Amniotic epithelial cell (primary cell): ENCODE measurements at regions not wholly inside any gene's neighbourhood (a gene's known extent, or its start where the extent isn't known, plus 50 kb on each side); places are given as distances from the start of the nearest gene placed in this dataset.
A peak's percentile ranks its signal among the peaks of the same experiment; 100 is the strongest.
"Not testable (repeated sequence)": the region's sequence is repeated elsewhere in the genome, so short reads cannot be mapped to it uniquely, and the experiment has no call there.

Source experiments
- DNase-seq: peaks from one replicate; pipeline ENCODE4 v3.0.0-alpha.2; 2010; ENCODE audit warnings: low read depth

DNA sequence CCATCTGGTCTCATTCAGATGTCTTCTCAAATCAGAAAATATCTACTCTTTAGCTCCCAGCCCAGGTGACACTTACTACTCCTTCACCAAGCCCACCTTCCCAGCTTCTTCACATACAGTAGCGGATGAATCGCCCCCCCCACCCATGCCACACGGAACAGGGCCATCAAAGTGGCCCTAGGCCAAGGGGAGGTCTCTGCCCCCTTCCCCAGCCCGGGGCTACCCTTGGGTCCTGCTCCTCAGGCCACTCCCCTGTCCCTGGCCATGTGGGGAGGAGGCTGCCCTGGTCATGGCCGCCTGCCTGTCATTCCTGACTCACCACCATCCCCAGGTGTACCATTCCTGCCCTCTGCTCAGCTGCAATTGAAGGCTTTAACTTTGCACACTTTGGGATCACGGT, 142.8 kb downstream of the NECTIN1 start:
- DNase-seq: no peak

DNA sequence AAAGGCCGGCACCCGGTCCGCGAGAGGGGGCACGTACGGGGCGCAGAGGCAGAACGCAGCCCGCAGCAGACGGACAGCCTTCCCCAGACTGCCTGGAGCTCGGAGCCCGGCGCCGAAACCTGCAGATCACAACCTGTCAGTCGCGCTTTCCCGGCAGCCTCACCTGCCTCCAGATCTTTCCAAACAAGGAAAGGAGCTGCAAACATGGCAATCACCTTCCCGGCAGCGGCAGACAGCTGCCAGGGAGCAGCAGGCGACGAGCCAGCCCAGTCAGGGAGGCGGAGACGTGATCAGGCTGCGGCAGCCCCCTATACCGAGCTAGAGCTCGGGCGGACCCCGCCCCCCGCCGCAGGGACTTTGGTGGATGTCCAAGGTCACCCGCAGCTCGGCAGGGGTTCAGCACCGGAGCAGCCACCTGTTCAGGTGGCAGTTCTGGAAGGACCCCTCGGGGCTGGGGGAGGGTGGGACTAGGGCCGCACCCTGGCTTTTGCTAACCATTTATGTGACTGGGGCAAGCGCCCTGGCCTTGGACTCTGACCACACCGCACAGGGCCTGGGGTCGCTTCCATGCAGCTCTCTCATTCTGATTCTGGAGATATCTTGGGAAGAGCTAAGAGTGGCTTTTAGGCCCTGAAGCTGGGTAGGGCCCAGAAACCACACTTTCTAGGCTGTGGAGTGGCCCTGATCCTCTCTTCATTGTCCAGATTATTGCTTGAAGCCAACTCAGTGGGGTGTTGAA, 143.8 kb downstream of the NECTIN1 start:
- no peak for DNase-seq

DNA sequence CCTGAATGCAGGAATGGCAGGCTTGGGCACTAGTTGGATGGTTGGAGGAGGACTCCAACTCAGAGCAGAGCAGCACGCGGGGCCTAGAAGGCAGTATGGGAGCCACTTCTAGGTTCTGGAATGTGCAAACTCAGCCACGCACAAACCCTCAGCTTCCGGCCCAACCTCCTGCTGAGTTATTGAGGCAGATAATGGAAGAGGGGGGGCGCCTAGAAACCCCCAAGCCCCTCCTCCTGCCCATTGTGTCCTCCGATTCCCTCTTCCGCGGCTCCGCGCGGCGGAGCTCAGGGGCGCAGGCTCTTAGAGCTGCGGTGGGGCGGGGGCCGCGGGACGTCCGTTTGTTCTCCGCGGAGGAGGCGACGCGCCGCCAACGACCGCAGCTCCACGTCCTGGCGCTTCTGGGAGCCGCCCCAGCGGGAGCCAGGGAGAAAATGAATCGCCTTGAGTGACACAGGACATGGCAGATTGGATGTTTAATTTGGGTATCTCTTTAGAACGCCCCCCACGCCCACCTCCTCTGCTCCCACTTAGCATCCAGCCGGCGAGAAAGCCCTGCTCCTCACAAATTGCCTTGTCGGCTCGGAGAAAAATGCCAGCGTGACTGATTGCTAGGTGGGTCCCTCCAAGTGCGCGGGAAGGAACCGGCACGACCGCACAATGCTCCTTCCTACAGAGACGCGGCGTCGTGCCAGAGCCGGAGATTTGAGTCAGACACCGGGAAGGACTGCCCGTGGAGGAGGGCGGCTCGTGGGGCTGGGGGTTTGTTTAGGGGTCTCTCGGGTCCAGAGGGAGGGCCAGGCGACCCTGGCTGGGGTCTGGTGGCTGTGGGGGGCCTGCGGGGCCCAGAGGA, 144.6 kb downstream of the NECTIN1 start:
- peak; percentile 51 for DNase-seq

DNA sequence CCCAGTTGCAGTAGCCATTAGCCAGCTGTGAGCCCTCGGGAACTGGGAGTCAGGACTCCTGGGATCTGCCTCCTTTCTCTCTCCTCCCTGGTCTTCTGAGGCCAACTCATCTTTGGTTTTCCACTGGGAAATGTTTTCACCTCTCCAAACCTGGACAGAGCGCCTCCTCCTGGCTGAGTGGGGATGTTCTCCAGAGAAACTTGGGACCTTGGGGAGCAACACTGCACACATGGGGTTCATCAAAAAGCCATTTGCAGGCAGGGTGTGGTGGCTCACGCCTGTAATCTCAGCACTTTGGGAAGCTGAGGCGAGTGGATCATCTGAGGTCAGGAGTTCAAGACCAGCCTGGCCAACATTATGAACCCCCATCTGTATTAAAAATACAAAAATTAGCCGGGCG, 145.4 kb downstream of the NECTIN1 start:
- no peak for DNase-seq

DNA sequence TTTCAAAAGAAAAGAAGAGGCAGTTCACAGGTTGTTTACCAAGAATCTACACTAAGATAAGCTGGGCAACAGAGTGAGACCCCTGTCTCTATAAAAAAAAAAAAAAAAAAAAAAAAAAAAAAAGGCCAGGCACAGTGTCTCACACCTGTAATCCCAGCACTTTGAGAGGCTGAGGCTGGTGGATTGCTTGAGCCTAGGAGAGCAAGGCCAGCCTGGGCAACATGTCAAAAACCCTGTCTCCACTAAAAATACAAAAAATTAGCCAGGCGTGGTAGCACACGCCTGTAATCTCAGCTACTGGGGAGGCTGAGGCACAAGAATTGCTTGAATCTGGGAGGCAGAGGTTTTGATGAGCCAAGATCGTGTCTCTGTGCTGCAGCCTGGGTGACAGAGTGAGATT, 147.6 kb downstream of the NECTIN1 start:
- not testable (repeated sequence) for DNase-seq

DNA sequence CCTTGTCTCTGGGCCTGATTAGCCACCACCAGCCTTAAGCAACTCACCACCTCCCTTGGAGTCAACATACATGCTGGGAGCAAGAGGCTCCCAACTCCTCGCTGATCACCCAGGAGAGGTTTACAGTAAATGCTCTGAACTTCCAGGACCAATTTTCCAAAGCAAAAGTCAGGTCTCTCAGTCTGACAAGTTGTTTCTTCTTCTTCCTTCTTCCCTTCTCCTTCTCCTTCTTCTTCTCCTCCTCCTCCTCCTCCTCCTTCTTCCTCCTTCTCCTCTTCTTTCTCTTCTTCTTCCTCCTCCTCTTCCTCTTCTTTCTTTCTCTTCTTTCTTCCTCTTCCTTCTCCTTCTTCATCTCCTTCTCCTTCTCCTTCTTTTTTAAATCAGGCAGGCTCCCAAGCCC, 148.2 kb downstream of the NECTIN1 start:
- DNase-seq: no peak

DNA sequence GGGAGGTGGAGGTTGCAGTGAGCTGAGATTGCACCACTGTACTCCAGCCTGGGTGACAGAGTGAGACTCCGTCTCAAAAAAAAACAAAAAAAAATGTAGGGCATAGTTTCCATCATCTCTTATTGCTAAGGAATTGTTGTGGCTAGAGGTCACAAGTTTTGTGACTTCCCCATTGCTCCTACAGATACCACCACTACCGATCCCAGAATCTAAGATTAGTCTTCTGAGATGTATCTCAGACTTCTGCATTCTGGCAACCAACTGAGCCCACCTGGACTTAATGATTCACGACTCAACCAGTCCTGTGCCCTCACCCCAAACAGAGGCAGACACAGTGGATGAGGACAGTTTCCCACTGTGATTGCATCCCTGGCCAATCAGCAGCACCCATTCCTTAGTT, 148.9 kb downstream of the NECTIN1 start:
- DNase-seq: no peak

DNA sequence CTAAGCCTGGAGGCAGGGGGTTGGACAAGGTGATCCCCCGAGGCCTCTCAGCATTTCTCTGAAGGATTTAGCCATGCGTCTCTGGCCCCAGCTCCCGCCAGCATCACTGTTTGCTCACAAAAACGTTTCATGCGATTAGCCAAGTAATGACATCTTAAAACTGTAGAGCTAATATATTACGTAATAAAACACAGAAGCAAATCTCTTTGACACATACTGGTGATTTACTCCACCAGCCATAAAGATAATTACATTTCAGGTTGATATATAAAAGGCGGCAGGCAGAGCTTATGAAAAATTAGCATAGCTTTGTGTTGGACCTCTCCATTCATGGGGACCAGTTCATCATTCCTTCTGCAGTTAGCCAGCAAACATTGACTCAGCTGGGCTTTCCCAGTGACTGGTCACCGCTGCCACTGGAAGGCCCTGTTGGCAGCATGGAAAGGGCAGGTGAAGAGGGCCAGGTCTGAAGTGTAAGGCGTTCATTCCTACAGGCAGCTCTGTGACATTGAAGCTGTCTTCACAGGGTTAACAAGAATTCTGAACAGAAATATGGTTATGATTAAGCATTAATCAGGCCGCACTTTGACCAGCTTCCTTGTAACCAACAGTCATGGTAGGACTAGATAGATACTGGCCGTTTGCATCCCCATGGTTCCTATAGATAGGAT, 150.3 kb downstream of the NECTIN1 start:
- no peak for DNase-seq

DNA sequence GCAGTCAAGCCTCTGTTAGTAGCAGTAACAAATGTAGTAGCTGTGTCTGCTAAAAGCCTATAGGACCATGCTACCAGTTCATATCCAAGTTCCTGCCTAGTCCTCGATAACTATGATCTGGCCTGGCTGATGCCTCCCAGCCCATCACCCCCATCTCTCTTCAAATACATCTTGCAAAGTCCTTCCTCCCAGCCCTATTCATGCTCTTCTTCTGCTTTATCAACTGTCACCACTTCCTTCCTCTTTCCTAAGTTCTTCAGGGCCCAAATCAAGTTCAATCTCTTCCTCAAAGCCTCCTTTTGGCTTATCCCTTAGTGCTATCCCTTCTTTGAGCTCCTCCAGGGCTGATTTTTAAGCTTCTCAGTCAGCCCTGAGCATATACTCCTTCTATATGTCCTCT, 150.9 kb upstream of the THY1 start:
- no peak for DNase-seq

DNA sequence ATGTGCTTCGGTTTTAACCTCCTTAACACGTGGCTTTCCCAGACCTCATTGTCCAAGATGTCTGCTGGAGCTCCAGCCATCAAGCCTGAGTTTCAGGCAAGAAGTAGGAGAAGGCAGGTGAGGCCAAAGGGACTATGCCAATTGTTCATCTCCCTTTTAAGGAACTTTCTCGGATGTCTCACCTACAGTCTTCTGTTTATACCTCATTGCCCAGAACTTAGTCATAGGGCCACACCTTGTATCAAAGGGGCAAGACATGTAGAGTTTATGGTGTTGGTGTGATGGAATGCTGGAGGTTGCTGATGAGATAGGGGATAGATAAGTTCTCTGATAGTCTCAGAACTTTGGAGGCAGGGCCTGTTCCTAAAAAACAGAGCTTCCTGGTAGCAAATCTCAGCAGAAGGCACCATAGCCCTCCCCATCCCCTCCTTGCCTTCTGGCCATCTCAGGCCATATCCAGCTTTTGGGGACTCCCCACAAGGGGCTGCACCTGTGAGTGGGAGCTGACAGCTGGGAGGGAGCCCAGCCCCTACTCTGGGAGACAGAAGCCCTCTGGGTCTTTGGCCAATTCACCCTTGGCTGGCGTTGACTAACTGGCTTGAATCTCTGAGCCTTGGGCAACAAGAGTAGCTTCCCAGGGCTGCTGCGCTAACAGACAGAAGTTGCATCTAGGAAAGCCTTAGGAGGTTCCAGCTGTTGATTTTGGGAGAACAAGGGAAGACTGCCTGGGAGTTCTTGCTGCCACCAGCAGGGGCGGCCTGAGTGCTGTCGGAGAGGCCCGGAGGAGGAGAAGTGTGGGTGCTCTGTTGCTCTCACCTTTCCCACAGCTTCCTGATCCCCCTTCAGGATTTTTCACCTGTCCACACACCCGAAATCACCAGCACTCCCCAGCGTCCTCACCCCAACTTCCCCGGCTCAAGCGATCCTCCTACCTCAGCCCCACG, 149.8 kb upstream of the THY1 start:
- no peak for DNase-seq

DNA sequence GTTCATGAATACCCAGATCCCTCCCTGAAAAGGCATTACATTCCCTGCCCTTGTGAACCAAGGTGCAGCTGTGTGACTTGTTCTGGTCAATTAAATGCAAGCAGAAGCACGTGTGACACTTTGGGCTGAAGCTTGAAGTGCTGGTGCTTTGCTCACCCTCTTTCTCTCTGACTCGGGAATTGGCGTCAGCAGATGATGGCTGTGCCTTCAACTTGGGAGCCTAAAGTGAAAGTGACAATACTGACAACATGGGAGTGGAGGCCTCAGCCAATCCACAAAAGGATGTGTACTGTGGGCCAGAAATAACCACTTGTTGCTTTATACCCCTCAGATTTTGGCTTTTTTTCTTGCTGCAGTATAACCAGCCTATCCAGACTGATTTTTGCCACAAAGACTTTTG, 148.3 kb upstream of the THY1 start:
- DNase-seq: no peak

DNA sequence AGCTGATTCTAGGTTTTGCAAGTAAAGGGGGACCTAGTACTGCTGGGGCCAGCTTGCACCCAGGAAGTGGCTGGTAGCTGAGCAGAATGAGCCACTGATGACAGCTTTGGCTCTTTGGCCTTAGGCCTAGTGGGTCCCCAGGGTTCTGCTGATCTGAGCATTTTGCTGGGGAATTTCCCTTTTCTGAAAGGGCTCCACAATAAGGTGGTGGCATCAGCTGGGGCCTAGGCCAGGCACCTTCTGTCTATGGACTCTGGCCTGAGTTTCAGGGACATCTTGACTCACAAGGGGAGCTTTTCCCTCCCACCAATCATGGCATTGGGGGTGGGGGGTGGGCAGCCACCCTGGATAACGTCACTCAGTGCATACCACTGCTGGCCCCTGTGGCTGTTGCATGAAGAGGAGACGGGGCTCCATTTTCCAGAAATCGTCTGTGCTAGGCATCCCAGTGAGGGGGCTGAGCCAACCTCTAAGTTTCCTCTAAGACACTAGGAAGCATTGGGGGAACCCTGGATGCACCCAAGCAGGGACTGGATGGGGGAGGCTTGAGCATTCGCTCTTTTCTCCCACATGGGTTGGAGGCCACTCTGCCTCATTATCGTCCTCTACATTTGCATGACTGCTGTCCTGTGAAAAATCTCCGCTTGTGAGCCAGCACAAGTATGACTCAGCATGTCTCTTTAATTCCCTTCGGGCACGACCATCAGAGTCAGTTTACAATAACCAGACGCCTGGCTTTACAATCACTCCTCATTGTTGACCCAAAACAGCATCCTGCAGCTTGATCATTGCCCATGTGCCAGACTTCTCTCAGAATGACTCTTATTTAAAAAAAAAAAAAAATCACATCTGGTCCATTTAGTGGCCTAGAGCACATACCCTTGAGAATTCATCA, 145.0 kb upstream of the THY1 start:
- peak; percentile 78 for DNase-seq

DNA sequence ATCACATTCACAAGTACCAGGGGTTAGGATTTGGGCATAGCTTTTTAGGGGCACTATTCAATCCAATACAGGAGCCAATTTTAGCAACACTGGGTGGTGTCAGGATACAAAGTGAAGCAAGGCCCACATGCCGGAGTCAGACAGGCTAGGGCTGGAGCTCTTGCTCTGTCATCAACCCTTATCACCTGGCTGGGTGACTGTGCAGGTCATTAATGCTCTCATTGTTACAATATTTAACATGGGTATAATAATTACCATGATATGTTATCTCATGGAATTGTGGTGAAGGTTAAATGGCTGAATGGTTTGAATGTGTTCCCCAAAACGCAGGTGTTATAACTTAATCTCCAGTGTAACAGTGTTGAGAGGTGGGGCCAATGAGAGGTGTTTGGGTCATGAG, 143.3 kb upstream of the THY1 start:
- no peak for DNase-seq

DNA sequence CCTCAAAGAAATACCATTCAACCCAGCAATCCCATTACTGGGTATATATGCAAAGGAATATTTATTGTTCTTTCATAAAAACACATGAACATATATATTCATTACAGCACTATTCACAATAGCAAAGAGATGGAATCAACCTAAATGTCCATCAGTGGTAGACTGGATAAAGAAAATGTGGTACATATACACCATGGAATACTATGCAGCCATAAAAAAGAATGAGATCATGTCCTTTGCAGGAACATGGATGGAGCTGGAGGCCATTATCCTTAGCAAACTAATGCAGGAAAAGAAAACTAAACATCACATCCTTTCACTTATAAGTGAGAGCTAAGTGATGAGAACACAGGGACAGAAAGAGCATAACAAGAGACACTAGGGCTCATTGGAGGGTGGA, 142.7 kb upstream of the THY1 start:
- DNase-seq: not testable (repeated sequence)

DNA sequence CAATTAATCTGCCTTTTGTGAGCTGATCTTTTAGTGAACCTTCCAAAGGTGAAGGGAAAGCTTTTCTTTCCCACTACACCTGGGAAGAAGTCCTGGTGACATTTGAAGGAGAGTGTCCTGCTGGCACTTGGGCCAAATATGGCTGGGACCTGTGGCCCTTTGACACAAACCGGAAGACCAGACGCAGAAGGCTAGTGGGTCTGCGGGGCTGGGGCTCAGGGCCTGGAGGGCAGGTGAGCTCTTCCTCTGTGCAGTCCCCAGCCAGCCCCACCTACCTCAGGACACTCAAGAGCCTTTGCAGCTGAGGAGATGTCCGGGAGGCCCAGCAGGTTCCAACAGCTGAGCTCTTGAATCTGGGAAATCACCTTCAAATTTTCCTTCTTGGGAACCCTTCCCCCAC, 138.0 kb upstream of the THY1 start:
- no peak for DNase-seq

DNA sequence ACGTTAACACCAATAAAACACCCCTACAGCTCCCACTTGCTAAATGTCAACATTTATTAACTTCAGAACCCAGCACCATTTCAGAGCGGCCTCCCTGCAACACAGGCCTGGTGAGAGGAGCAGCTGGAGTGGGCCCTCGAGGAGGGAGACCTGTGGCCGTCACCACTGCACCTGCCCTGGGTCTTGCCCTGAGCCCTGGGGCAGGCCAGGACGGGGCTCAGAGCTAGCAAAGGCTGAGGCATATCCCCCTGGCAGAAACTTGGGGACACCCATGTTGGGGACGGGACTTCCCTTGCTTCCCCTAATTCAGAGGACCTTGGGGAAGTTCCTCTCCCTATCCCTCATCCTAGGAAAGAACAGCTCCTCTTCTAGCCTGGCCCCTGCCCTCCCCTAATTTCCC, 137.3 kb upstream of the THY1 start:
- no peak for DNase-seq

DNA sequence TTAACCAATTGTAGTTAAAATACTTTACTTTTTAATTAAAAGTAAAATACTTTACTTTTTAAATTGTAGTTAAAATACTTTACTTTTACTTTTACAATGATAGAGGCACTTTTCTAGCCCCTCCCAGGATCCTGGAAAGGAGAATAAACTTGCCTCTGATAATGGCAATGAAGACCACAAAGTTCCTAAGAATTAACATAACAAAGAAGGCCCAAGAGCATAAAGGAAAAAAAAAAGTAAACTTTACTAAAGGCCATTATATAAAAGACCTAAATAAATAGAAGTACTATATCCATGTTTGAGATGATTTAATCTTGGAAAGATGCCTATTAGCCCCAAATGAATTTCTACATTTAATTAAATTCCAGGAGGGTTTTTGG, 129.1 kb upstream of the THY1 start:
- DNase-seq: no peak

DNA sequence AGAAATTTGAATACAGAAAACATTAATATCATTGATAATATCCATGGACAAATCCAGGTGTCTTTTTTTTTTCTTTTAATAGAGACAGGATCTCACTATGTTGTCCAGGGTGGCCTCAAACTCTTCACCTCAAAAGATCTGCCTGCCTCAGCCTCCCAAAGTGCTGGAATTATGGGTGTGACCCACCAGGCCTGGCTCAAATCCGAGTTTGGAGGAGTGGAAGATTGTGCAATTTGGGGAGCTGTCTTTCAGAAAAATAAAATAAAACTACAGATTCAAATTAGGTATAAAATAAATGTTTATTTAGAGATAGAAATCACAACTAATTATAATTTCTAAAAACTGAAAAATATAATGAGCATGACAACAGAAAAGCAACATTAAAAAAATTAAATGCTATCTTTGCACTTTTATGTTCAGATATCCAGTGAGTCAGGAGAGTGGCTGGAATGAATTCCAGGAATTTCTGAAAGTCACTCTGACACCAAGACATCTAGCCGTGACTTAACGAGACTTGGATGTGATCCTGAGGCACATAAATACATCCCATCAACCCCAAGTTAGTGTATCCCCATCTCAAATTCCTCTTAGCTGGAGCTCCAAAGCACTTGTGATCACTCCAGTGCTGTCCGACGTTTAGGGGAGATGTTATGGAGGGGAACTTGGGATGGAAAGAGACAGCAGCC, 128.6 kb upstream of the THY1 start:
- no peak for DNase-seq

DNA sequence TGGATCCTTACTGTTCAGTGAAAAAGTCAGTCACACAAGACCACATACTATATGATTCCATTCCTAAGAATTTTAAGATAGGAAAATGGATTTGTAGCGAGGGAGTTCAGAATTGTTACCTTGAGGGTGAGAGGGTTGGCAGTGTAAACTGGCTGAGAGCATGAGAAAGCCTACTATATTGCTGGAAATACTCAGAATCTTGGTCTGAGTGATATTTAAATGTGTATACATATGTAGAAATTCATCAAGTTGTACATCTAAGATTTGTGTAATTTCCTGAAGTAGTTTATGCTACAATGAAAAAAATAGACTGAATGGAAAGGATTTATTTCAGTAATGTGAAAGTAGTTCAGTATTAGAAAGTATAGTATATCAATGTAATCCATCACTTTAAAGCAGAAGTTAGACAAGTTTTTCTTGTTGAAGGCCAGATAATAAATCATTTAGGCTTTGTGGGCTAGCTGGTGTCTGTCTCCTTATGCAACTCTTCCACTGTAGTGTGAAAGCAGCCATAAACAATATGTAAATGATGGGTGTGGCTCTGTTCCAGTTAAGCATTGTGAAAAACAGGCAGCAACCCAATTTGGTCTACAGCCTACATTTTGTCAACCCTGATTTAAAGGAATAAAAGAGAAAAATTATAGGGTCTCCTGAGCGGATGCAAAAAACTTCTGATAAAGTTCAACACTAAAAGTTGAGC, 127.2 kb upstream of the THY1 start:
- DNase-seq: peak; percentile 20

DNA sequence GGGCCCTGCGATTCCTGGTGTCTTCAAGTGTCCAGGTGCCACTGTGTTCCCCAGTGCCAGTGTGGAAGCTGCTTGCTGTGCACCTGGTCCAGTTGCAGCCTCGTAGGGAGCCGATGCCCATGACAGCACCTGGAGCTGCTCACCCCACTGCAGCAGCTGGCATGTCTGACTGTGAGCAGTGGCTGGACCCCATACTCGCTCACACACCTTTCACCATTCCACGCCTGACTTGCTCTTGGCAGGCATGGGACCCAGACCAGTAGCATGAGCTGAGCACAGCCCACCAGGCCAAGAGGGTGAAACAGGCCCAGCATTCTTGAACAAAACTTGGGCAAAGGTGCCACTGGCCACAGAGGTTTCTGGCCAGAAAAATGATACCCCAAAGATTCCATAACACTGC, 124.5 kb upstream of the THY1 start:
- DNase-seq: no peak
